ENCODE measurements at regions not wholly inside any gene's neighbourhood (a gene's known extent, or its start where the extent isn't known, plus 50 kb on each side); places are given as distances from the start of the nearest gene placed in this dataset.

DNA sequence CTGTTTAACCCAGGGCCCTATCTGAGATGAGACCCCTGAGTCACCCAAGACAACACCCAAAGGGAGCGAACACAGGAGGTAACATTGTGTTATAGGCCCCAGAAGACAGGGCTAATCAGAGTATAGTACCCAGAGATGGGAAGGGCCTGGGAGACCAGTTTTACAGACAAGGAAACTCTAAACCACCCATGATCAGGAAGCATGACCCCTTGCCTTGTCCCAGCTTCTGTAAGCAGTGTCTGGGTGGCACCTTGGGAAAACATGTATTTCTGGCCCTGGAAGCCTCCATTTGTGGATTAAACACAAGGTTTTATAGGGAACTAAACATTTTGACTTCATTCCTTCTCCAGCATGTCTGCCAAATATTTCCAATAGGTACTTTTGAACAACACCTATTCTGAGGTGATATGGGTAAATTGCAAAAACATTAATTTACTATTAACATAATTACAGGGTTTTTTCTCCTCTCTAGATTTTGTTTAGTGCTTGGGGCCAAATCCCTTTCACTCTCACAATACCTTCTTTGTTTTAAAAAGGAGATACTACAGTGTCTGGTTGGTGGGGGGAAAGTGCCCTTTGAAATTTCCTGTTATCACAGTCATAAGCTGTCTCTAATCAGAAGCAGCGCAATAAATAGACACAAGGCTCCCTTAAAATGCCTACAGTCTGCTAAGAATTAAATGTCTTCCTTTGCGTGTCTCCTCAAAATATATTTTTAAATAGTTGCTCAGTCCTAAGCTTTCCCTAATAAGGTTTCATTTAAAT lies 341.1 kb downstream of the BCL11A start:
- TF ChIP-seq GATA3 (IDR thresholded peaks at IDR 0.05; ENCODE audit: low read depth, low read length) (no peak), GATA2 (IDR thresholded peaks at IDR 0.05; ENCODE audit: low read depth, low read length) (no peak)

DNA sequence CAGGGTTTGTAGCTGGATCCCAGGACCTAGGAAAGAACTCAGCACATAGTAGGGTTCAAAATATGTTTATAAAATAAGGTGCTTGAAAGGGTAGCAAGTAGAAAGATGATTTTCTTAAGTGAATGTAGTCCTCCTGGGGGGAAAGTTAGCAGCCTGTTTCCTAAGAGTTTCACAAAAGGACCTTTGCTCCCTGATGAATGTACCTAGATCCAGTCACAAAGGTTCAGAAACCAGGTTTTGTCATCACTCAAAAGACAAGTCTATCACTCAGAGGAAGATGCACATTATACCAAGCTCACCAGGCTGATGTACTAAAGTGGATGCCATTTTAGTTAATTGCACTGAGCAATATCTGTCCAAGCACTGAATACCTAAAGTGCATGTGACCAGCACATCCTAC lies 378.2 kb downstream of the BCL11A start:
- TF ChIP-seq GATA3 (IDR thresholded peaks at IDR 0.05; ENCODE audit: low read depth, low read length) (no peak), GATA2 (IDR thresholded peaks at IDR 0.05; ENCODE audit: low read depth, low read length) (no peak)

DNA sequence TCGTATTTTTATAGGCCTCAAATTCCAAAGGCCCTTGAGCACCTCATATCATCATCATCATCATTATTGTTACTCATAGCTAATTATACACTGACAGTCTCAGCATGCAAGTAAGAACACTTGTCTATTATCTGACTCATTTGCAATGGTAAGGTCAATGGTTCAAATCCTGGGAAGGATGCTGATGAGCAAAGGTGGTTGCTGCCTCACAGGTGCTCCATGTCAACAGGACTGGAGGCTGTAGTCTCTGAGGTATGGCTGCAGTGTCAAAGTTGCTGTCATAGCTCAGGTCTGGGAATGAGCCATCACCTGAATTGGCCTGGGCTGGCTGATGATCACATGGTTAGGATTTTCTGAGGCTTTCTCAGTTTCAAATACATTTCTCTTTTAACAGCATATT lies 379.3 kb downstream of the BCL11A start:
- TF ChIP-seq GATA3 (IDR thresholded peaks at IDR 0.05; ENCODE audit: low read depth, low read length) = no peak
- no peak for TF ChIP-seq GATA2 (IDR thresholded peaks at IDR 0.05; ENCODE audit: low read depth, low read length)

DNA sequence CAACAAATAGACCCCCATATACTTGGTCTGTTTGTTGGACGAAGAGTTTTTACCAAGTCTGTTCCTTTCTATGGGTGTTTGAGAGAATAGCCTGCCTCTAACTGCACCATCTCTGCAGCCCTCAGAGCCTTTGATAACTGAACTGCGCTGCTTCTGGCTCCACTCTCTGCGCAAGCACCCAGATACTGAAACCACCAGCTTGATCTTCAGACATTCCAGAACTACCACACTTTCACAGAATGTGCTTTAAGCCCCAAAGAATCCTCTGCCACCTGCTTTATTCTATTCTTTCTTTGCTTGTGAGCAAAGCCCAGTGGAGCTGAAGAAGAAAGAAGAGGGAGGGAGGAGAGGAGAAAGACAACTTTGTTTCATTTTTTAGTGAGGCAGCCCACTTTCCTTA lies 380.7 kb downstream of the BCL11A start:
- TF ChIP-seq GATA3 (IDR thresholded peaks at IDR 0.05; ENCODE audit: low read depth, low read length) (no peak), GATA2 (IDR thresholded peaks at IDR 0.05; ENCODE audit: low read depth, low read length) (no peak)

DNA sequence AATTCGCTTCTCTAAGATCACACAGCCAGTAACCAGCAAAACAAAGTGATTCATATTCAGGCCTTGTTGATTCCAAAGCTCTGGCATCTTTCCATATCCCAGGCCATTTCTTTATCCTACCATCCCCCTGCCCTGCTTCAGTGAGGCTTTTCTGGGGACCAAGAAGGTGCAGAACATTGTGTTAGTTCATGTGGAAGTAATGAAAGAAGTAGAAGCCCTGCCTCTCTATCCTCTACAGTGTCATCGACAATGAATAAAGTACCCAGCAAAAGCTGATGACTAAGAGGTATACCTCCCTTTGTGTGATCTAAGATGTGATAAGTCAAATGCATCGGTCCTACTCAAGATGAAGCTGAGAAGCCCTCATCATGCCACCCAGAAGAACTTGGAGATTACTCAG lies 383.2 kb downstream of the BCL11A start:
- TF ChIP-seq GATA2 (IDR thresholded peaks at IDR 0.05; ENCODE audit: low read depth, low read length) (no peak), GATA3 (IDR thresholded peaks at IDR 0.05; ENCODE audit: low read depth, low read length) (no peak)

DNA sequence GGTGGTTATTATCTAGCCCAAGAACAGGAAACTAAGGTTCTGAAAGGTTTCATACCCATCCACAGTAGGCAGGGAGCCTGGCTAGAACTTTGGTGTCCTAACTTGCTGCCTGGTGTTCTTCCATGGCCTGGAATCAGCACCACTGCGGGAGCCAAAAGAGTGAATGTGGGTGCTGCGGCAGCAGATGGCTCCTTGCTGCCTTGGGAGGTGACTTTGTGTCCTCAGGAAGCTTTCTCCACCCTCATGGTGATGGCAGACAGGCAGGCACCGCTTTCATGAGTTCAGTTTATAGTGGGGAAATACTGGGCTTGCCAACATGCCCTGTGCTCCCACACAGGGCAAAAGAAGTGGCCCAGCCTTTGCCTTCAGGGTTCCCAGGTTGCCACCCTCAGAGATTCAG lies 385.2 kb downstream of the BCL11A start:
- TF ChIP-seq GATA2 (IDR thresholded peaks at IDR 0.05; ENCODE audit: low read depth, low read length) (no peak), GATA3 (IDR thresholded peaks at IDR 0.05; ENCODE audit: low read depth, low read length) (no peak)

DNA sequence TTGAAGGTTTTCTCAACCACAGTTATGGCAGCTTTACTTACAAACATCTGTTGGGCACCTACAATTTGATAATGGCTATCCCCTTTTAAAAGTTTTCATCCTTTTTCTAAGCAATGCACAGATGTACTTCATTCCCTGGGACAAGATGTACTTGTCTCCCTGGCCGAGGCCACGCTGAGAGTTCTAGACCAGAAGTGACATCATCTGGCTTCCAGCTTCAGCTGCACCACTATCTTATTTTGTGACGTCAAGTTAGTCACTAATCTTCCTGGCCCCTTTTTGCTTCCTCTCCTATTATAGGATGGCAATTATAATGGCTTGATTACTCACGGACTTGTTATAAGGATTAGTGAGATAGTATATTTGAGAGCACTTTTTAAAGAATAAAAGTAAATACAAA lies 386.4 kb downstream of the BCL11A start:
- TF ChIP-seq GATA2 (IDR thresholded peaks at IDR 0.05; ENCODE audit: low read depth, low read length) (no peak), GATA3 (IDR thresholded peaks at IDR 0.05; ENCODE audit: low read depth, low read length) (no peak)

DNA sequence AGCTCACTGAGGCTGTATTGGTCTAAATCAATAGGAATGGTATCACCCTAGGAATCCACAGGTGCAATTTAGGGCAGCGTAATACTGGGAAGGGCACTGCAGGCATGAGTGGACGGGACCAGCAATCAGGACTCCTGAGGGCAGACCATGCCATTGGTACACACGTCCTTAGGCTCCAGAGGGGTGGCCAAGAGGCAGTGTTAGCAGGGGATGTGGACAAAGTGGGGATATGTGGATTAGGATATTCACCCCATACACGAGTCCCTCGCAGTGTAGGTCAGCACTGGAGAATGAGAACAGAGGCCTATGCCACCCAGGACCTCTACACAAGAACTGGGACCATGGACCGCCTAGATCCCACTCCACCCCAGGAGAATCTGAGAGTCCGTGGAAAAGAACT lies 389.8 kb downstream of the BCL11A start:
- TF ChIP-seq GATA3 (IDR thresholded peaks at IDR 0.05; ENCODE audit: low read depth, low read length) (no peak), GATA2 (IDR thresholded peaks at IDR 0.05; ENCODE audit: low read depth, low read length) (no peak)

DNA sequence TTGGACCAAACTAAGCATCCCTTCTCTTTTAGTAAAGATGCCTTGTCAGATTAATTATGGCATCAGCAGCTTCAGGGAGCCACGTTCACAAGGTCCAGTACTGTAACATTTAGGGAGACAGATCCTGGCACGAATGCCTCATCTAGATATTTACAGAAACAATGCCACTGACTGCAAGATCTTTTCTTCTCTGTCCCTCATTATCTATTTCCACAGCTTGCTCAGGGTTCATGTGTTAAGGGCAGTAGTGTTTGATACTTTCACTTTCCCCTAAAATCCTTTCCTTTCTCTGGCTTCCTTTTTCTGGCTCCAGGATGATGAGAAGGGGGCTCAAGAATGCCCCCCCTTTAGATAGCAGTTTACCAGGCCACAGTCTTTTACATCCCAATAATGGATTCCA lies 393.9 kb downstream of the BCL11A start:
- no peak for TF ChIP-seq GATA3 (IDR thresholded peaks at IDR 0.05; ENCODE audit: low read depth, low read length)
- TF ChIP-seq GATA2 (IDR thresholded peaks at IDR 0.05; ENCODE audit: low read depth, low read length) = no peak

DNA sequence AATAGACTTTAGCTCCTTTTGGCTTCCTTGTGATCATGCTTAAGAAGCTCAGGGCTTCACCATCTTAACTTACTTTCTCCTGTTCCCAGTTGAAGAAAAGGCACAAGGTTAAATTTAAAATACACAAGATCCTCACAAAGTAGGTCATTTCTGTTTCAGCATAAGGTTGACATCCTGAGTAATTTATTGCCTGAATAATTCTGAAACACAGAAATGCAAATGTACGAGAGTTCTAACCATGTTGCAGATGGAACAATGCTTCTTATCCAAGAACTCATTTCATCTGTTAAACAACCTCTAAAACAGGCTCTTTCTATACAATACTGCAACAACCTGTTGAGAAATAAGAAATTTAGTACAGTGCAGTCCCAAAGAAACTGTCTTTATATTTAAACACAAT lies 395.2 kb downstream of the BCL11A start:
- no peak for TF ChIP-seq GATA2 (IDR thresholded peaks at IDR 0.05; ENCODE audit: low read depth, low read length)
- TF ChIP-seq GATA3 (IDR thresholded peaks at IDR 0.05; ENCODE audit: low read depth, low read length) = no peak

DNA sequence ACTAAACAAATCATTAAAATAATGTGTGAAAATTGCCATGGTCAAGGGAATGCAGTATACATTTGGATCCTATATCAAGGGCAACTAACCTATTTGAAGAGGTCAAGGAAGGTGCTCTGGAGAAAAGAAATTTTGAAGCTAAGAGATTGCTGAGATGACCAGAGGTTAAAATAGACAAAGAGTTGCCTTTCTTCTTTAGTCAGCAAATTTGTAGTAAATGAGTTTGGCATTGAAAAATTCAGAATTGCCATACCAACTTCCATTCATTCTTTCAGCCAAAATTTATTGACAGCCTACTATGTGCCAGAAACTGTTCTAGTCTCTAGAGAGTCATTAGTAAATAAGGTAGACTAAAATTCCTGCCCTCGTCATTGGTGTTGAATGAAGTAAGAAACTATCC lies 396.2 kb downstream of the BCL11A start:
- TF ChIP-seq GATA3 (IDR thresholded peaks at IDR 0.05; ENCODE audit: low read depth, low read length) = no peak
- TF ChIP-seq GATA2 (IDR thresholded peaks at IDR 0.05; ENCODE audit: low read depth, low read length) = no peak

DNA sequence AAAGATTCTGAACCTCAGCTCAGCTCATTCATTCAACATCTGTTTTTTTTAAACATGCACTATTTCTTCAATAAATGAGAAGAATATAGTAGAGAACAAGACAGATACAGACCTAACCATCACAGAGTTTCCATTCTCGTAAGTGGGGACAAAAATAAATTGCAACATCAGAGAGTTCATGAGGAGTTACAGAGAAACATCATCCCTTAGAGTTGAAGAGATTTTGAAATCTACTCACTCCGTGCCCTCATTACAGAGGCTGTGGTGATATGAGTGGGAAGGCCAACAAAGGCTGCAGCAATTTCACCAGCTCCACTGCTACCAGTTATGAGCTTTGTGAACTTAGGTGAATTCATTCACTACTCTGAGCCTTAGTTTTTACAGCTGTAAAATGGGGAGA lies 399.3 kb downstream of the BCL11A start:
- TF ChIP-seq GATA3 (IDR thresholded peaks at IDR 0.05; ENCODE audit: low read depth, low read length) (no peak), GATA2 (IDR thresholded peaks at IDR 0.05; ENCODE audit: low read depth, low read length) (no peak)

DNA sequence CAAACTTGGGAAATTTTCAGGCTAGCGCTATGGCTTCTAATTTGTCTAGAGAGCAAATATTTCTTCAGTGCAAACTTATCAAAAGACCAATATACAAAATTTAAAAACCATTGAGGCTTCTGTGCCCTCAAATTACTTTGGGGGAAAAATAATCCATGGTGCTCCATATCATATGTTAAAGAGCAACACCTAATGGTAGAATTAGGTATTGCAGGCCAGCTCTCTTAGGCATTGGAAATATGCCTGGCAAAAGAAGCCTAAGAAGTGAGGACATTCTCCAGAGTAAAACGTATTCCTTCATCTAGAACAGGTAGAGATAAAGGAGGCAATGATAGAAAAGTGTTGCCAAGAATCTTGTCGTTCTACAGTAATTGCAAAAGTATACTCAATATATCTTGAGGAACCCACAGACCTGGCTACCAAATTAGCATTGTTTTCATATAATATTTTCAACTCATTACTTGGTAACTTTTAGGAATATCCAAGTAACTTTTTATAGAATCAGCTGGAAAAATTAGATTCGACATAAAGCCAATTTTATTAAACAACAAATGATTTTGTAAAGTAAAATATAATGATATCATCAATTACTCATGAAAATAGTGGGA lies 401.1 kb downstream of the BCL11A start:
- TF ChIP-seq GATA2 (IDR thresholded peaks at IDR 0.05; ENCODE audit: low read depth, low read length) (no peak), GATA3 (IDR thresholded peaks at IDR 0.05; ENCODE audit: low read depth, low read length) (no peak)

DNA sequence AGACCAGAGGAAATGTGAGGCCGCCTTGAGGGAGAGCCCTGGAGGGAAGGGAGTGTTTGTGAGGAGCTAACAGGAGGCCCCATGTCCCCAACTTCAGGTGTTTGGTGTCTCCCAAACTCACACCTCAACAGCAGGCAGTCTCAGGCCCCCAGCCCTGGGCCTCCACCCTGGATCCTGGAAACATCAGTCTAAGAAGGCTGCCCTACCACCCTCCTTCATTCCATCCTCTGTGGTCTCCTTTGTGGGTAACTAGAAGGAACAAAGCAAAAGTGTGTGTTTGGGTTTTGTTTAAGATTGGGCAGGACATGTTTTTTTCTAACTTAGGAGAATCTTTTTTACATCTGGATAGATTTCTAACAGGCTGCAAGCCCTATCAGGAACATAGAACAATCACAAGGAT lies 404.3 kb downstream of the BCL11A start:
- TF ChIP-seq GATA3 (IDR thresholded peaks at IDR 0.05; ENCODE audit: low read depth, low read length) (no peak), GATA2 (IDR thresholded peaks at IDR 0.05; ENCODE audit: low read depth, low read length) (no peak)

DNA sequence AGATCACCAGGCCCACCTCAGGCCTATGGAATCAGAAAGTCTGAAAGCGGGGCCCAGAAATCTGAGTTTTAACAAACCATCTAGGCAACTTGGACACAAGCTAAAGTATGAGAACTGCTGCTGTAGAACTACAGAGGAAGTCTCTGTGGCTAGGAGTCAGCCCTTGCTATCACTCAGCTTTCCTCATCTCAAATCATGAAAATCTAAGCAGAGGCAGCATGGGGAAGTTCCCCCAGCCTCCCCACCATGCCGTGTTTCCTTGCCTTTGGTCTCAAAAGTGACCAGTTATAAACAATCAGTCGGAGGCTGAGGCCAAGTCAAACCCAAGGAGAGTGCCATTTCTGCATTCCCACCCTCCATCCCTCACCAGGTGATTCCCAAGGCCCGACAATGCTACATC lies 404.7 kb downstream of the BCL11A start:
- TF ChIP-seq GATA3 (IDR thresholded peaks at IDR 0.05; ENCODE audit: low read depth, low read length) = no peak
- TF ChIP-seq GATA2 (IDR thresholded peaks at IDR 0.05; ENCODE audit: low read depth, low read length) = no peak
